Effector memory CD4-positive, alpha-beta T cell (primary cell): ENCODE measurements at regions not wholly inside any gene's neighbourhood (a gene's known extent, or its start where the extent isn't known, plus 50 kb on each side); places are given as distances from the start of the nearest gene placed in this dataset.
"Not testable (repeated sequence)": the region's sequence is repeated elsewhere in the genome, so short reads cannot be mapped to it uniquely, and the experiment has no call there.

ENCODE experiments used
- DNase-seq, 3 donors: peaks; one replicate each; pipeline ENCODE4 v3.0.0-alpha.2; 2020
- H3K27ac ChIP-seq: 2 replicates; pipeline ENCODE4 v1.7.0; 2013; ENCODE audit warnings: mild to moderate bottlenecking, low read length, moderate library complexity; ENCODE audit not compliant: insufficient read depth, poor library complexity, severe bottlenecking
- H3K27me3 ChIP-seq: replicated peaks from 2 replicates; pipeline ENCODE4 v1.7.0; 2013; ENCODE audit warnings: mild to moderate bottlenecking, low read length; ENCODE audit not compliant: insufficient read depth, control insufficient read depth, poor library complexity, severe bottlenecking
- H3K36me3 ChIP-seq: 2 replicates; pipeline ENCODE4 v1.7.0; 2013; ENCODE audit warnings: mild to moderate bottlenecking, low read length, moderate library complexity; ENCODE audit not compliant: control insufficient read depth, insufficient read depth
- H3K4me1 ChIP-seq: 2 replicates; pipeline ENCODE4 v1.7.0; 2013; ENCODE audit warnings: low read length, mild to moderate bottlenecking; ENCODE audit not compliant: control insufficient read depth, insufficient read depth, poor library complexity, severe bottlenecking
- H3K4me3 ChIP-seq: 2 replicates; pipeline ENCODE4 v1.7.0; 2013; ENCODE audit warnings: low read length, low read depth, mild to moderate bottlenecking; ENCODE audit not compliant: insufficient read depth, poor library complexity, severe bottlenecking
- H3K9me3 ChIP-seq: 2 replicates; pipeline ENCODE4 v1.7.0; 2013; ENCODE audit warnings: mild to moderate bottlenecking, low read length, moderate library complexity; ENCODE audit not compliant: control insufficient read depth

DNA sequence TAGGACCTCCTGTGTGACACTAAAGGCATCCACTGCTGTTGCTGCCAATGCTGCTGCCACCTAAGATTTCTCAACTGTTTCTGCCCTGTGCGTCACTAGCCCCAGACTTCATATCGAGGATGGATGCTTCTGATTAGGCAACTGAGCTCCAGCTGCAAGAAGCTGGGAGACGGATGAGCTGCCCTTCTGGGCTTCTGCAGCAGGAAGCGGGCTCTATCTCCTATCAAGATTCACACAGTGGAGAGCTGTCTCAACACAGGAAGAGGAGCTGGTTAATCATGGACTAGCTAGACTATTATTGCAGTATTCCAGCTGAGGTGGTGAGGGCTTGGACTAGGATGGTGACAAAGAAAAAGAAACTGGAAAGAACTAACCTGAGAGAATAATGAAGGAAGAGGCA, 59.2 kb upstream of the PELI2 start:
- H3K27me3 ChIP-seq: no peaks in the 10 kb centered on the region
- no peak overlapping the region for H3K27ac ChIP-seq
- H3K9me3 ChIP-seq: no peaks in the 10 kb centered on the region
- no peaks in the 10 kb centered on the region for H3K4me1 ChIP-seq
- no peaks in the 10 kb centered on the region for H3K36me3 ChIP-seq
- DNase-seq: no peak
- no peak overlapping the region for H3K4me3 ChIP-seq

DNA sequence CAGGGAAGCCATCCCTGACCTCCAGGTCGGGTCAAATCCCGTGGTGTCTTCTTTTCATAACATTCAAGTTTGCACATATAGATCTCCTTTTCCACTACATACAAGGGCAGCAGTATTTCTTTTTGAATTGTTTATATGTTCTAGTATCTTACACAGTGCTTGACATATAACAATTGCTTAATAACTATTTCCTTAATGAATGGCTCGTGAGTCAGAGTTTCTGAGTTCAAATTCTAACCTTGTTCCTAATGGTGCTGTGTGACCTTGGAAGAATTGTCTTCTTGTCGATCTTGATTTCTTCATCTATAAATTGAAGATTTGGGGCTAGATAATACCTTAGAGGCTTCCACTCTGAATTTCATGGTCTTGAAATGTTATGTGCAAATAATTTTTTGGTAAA, 57.2 kb upstream of the PELI2 start:
- no peaks in the 10 kb centered on the region for H3K9me3 ChIP-seq
- no peaks in the 10 kb centered on the region for H3K27me3 ChIP-seq
- H3K4me3 ChIP-seq: no peak overlapping the region
- H3K36me3 ChIP-seq: no peaks in the 10 kb centered on the region
- no peak for DNase-seq
- H3K27ac ChIP-seq: no peak overlapping the region
- H3K4me1 ChIP-seq: no peaks in the 10 kb centered on the region

DNA sequence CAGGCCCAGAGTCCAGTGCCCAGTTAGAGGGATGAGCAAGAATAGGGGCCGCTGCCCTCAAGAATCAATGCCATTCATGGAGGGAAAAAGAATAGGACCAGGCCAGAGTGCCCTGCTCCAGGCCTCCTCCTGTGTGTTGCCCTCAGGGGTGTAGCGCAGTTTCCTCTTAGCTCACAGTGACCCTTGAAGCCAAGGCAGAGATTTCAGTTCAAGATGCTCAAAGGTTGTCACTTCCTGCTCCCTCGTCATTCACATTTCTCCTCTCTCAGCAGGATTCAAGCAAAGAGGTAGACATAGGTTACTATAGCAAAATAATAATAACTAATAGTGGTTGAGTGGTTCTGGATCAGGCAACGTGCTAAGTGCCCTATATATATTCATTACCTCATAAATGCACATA, 55.1 kb upstream of the PELI2 start:
- Histone ChIP-seq H3K9me3 (no peaks in the 10 kb centered on the region), H3K4me3 (no peak overlapping the region), H3K27ac (no peak overlapping the region), H3K36me3 (no peaks in the 10 kb centered on the region), H3K4me1 (no peaks in the 10 kb centered on the region), H3K27me3 (no peaks in the 10 kb centered on the region)
- DNase-seq: no peak

DNA sequence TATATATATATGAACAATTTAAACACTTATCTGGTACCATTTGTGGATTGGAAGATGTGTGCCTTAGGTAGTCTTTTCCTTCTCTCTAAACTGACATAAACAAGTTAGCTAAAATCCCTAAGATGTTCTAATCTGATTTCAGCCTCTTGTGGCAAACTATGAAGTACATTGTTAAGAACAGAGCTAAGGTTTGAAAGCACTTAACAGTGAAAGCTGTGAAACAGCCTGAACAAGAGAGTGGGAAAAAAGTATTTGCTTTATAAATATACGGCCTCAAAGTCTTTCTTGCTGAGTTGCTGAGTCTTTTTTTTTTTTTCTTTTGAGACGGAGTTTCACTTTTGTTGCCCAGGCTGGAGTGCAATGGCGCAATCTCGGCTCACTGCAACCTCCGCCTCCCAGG, 53.7 kb upstream of the PELI2 start:
- H3K4me1 ChIP-seq: no peaks in the 10 kb centered on the region
- no peak overlapping the region for H3K27ac ChIP-seq
- no peaks in the 10 kb centered on the region for H3K9me3 ChIP-seq
- no peak for DNase-seq
- no peak overlapping the region for H3K4me3 ChIP-seq
- H3K27me3 ChIP-seq: no peaks in the 10 kb centered on the region
- H3K36me3 ChIP-seq: no peaks in the 10 kb centered on the region

DNA sequence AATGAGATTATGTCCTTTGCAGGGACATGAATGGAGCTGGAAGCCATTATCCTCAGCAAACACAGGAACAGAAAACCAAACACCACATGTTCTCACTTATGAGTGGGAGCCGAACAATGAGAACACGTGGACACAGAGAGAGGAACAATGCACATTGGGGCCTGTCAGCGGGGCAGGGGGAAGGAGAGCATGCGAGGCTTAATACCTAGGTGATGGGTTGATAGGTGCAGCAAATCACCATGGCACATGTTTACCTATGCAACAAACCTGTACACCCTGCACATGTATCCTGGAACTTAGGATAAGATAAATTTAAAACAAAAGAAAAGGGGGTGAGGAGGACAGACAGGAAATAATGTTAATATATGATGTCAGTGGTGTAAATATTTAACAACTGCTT, 53.0 kb upstream of the PELI2 start:
- H3K36me3 ChIP-seq, DNase-seq, H3K27me3 ChIP-seq, H3K9me3 ChIP-seq, H3K4me3 ChIP-seq, H3K27ac ChIP-seq, H3K4me1 ChIP-seq: not testable (repeated sequence)

DNA sequence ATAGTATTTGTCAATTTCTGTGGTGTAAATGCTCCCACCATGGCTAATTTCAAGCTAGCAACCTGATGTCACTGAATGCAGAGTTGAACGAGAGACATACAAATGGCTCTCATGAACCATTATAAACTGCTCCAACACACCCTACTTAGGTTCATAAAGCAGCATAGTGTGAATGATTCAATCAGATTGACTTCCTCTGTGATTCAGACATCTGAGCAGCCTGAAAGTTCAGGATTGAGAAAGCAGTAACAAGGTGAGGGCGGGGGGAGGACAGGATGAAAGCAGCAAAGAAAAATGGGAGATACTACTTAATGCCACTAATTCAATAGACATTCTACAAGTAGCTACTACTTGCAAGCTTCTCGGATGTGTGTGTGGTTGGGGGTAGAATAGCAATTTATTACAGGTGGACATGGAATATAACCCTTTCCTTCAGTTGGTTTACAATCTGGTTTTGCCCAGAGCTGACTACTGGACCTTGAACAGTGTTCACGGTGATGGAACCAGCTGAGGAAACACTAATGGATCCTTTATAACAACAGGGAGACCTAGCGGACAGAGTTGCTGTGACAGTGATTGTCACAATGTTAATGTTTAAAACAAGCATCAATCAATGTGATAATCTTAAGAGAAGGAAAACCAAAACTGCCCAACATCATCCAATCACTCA, 52.5 kb upstream of the PELI2 start:
- DNase-seq: no peak
- H3K36me3 ChIP-seq: no peaks in the 10 kb centered on the region
- H3K9me3 ChIP-seq: no peaks in the 10 kb centered on the region
- H3K4me3 ChIP-seq: no peak overlapping the region
- no peaks in the 10 kb centered on the region for H3K27me3 ChIP-seq
- H3K27ac ChIP-seq: no peak overlapping the region
- H3K4me1 ChIP-seq: no peaks in the 10 kb centered on the region
